ENCODE measurements at regions not wholly inside any gene's neighbourhood (a gene's known extent, or its start where the extent isn't known, plus 50 kb on each side); places are given as distances from the start of the nearest gene placed in this dataset.

DNA sequence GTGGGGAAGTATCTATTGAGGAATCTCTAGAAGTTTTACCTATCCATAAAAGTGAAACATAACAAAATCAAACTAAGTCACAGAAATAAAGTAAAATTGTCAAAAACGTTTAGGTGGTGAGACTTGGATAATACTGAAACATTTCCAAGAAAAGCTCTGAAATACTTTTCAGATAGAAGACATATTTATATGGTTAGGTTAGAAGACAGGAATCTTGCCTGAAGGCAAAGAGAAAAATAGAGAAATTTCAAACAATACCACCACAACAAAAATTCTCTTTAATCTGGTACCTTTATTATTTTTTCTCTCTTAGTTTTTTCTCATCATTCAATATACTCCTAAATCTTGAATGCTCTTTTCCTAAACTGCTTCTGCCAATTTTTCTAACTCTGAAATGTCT, 222.7 kb upstream of the PLSCR5 start:
- no peak overlapping the region for H4K5ac ChIP-seq (ENCODE audit: low read depth, low read length)
- no CpG with 5 or more reads among the region's 1 CpG for WGBS, 2 experiments (ENCODE audit: extremely low coverage in 2 of 2, insufficient read length in 1 of 2)
- CTCF ChIA-PET = no interaction called here
- no peak overlapping the region for H3K9ac ChIP-seq (ENCODE audit: low read depth, low read length)
- H2AK9ac ChIP-seq (replicated peaks; ENCODE audit: low read depth, low read length, poor library complexity) = no peak overlapping the region
- DNase-seq = no peak
- no peak overlapping the region for H3K4me2 ChIP-seq (ENCODE audit: low read depth, low read length)
- no peak overlapping the region for H3K4ac ChIP-seq (ENCODE audit: low read depth, low read length)
- H3K79me1 ChIP-seq (ENCODE audit: low read depth in 1 of 2, low read length in 2 of 2) = no peaks in the 10 kb centered on the region
- intact Hi-C loops (cut with micrococcal nuclease) = no loop called here
- no peak overlapping the region for H4K91ac ChIP-seq (ENCODE audit: insufficient read depth, low read depth, low read length)
- in situ Hi-C loops (cut with MboI; ENCODE audit: low sequenced_read_pairs) = no loop called here
- dilution Hi-C loops (cut with HindIII; ENCODE audit: low sequenced_read_pairs, unreplicated experiment) = no loop called here
- no peak overlapping the region for H3K18ac ChIP-seq (ENCODE audit: low read depth, low read length)
- H3K27me3 ChIP-seq (ENCODE audit: control insufficient read depth, insufficient read depth, low read length) = no peaks in the 10 kb centered on the region
- H3K56ac ChIP-seq (ENCODE audit: extremely low read depth, insufficient read depth, low read length) = no peak overlapping the region
- no peaks in the 10 kb centered on the region for H4K20me1 ChIP-seq (ENCODE audit: insufficient read depth, low read length)
- H3K4me3 ChIP-seq (ENCODE audit: insufficient read depth, low read depth, low read length) = no peak overlapping the region
- no peak overlapping the region for H2BK120ac ChIP-seq (ENCODE audit: low read depth, low read length)
- H3K4me1 ChIP-seq (ENCODE audit: control insufficient read depth, insufficient read depth, low read length) = no peaks in the 10 kb centered on the region
- H3K23ac ChIP-seq (ENCODE audit: low read depth, low read length) = no peak overlapping the region
- no peaks in the 10 kb centered on the region for H3K9me1 ChIP-seq (ENCODE audit: insufficient read depth, low read length)
- H3K14ac ChIP-seq (replicated peaks; ENCODE audit: low read depth, low read length) = no peak overlapping the region
- H2AK5ac ChIP-seq (ENCODE audit: low read depth, low read length) = no peak overlapping the region
- ATAC-seq (ENCODE audit: low read depth) = no peak
- POLR2A ChIA-PET (ENCODE audit: unreplicated experiment) = no interaction called here
- TF ChIP-seq FOS (IDR thresholded peaks at IDR 0.05; ENCODE audit: low read depth, low read length) = no peak
- no peak for TF ChIP-seq MXI1 (IDR thresholded peaks at IDR 0.05; ENCODE audit: borderline replicate concordance, low read depth, low read length)
- TF ChIP-seq CEBPB (IDR thresholded peaks at IDR 0.05; ENCODE audit: low read depth, low read length) = no peak
- TF ChIP-seq RCOR1 (IDR thresholded peaks at IDR 0.05; ENCODE audit: insufficient replicate concordance, low read length) = no peak
- TF ChIP-seq, protein P1, sequence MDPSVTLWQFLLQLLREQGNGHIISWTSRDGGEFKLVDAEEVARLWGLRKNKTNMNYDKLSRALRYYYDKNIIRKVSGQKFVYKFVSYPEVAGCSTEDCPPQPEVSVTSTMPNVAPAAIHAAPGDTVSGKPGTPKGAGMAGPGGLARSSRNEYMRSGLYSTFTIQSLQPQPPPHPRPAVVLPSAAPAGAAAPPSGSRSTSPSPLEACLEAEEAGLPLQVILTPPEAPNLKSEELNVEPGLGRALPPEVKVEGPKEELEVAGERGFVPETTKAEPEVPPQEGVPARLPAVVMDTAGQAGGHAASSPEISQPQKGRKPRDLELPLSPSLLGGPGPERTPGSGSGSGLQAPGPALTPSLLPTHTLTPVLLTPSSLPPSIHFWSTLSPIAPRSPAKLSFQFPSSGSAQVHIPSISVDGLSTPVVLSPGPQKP (IDR thresholded peaks at IDR 0.05; ENCODE audit: borderline replicate concordance, low read depth, low read length) = no peak
- TF ChIP-seq, protein P2, sequence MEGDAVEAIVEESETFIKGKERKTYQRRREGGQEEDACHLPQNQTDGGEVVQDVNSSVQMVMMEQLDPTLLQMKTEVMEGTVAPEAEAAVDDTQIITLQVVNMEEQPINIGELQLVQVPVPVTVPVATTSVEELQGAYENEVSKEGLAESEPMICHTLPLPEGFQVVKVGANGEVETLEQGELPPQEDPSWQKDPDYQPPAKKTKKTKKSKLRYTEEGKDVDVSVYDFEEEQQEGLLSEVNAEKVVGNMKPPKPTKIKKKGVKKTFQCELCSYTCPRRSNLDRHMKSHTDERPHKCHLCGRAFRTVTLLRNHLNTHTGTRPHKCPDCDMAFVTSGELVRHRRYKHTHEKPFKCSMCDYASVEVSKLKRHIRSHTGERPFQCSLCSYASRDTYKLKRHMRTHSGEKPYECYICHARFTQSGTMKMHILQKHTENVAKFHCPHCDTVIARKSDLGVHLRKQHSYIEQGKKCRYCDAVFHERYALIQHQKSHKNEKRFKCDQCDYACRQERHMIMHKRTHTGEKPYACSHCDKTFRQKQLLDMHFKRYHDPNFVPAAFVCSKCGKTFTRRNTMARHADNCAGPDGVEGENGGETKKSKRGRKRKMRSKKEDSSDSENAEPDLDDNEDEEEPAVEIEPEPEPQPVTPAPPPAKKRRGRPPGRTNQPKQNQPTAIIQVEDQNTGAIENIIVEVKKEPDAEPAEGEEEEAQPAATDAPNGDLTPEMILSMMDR (conservative IDR thresholded peaks at IDR 0.05; ENCODE audit: low read depth, low read length) = no peak
- TF ChIP-seq POLR2A (IDR thresholded peaks at IDR 0.05; ENCODE audit: low read depth, low read length) = no peak
- no peak for TF ChIP-seq NFE2L2 (IDR thresholded peaks at IDR 0.05; ENCODE audit: low read depth, low read length)
- TF ChIP-seq, protein P3, sequence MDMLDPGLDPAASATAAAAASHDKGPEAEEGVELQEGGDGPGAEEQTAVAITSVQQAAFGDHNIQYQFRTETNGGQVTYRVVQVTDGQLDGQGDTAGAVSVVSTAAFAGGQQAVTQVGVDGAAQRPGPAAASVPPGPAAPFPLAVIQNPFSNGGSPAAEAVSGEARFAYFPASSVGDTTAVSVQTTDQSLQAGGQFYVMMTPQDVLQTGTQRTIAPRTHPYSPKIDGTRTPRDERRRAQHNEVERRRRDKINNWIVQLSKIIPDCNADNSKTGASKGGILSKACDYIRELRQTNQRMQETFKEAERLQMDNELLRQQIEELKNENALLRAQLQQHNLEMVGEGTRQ (IDR thresholded peaks at IDR 0.05; ENCODE audit: low read depth, low read length) = no peak
- TF ChIP-seq CHD1 (IDR thresholded peaks at IDR 0.05; ENCODE audit: low read depth, low read length) = no peak
- no peaks in the 10 kb centered on the region for H3K36me3 ChIP-seq (ENCODE audit: control insufficient read depth, insufficient read depth, low read length)
- H2BK20ac ChIP-seq (ENCODE audit: low read depth, low read length) = no peak overlapping the region
- no TSS peak for BruUV-seq (replicated peaks)
- no peak overlapping the region for H4K8ac ChIP-seq (ENCODE audit: low read depth in 2 of 2, low read length in 2 of 2)
- H2BK5ac ChIP-seq (ENCODE audit: low read depth, low read length, poor library complexity, severe bottlenecking) = no peak overlapping the region
- H2BK15ac ChIP-seq (ENCODE audit: low read depth, low read length) = no peak overlapping the region
- H3K9me3 ChIP-seq (ENCODE audit: control insufficient read depth, insufficient read depth, low read length) = no peaks in the 10 kb centered on the region
- H3K27ac ChIP-seq (ENCODE audit: insufficient read depth, low read length) = no peak overlapping the region
- H2AFZ ChIP-seq (replicated peaks; ENCODE audit: low read length, poor library complexity) = no peak overlapping the region
